Panc1 (cell line): ENCODE measurements at regions not wholly inside any gene's neighbourhood (a gene's known extent, or its start where the extent isn't known, plus 50 kb on each side); places are given as distances from the start of the nearest gene placed in this dataset.

Experiments used
- ATAC-seq: fragments of 200-7000 bp; cut with Tn5 transposase; 2 replicates; pipeline ENCODE4 v1.9.1; 2020; ENCODE audit warnings: mild to moderate bottlenecking, moderate library complexity
- BruUV-seq: library from RNA; stranded (reverse); fragments of 400-500 nt; replicated peaks from 2 replicates; lab custom pipeline; 2021; lab: Mats Ljungman, UMichigan
- CTCF ChIA-PET: fragments of 300-600 bp; sonication (Branson Sonifier 250); formaldehyde crosslinking; loops from one replicate; lab custom pipeline; 2022; ENCODE audit warnings: antibody characterized with exemption; lab: Charles Lee
- POLR2A ChIA-PET: fragments of 300-600 bp; sonication (Branson Sonifier 250); formaldehyde crosslinking; loops from one replicate; lab custom pipeline; 2022; ENCODE audit warnings: antibody characterized with exemption; lab: Charles Lee
- DNase-seq: peaks from one replicate; pipeline ENCODE4 v3.0.0-alpha.2; 2010; ENCODE audit warnings: low read depth, low spot score
- H3K27ac ChIP-seq: 2 replicates; pipeline ENCODE4 v1.5.1; 2011; ENCODE audit warnings: mild to moderate bottlenecking, low read length, inconsistent platforms
- H3K27me3 ChIP-seq: fragments of 200-500 bp; sonication (Bioruptor generic); 2 replicates; pipeline ENCODE4 v1.6.0; 2014; ENCODE audit warnings: low read length, inconsistent platforms; ENCODE audit not compliant: control insufficient read depth, insufficient read depth
- H3K36me3 ChIP-seq: fragments of 200-500 bp; sonication (Bioruptor generic); 2 replicates; pipeline ENCODE4 v1.5.1; 2014; ENCODE audit warnings: inconsistent platforms, mild to moderate bottlenecking, low read length, moderate library complexity; ENCODE audit not compliant: control insufficient read depth, insufficient read depth
- H3K4me1 ChIP-seq: 2 replicates; pipeline ENCODE4 v1.5.1; 2011; ENCODE audit warnings: inconsistent platforms, mild to moderate bottlenecking, low read length, moderate library complexity; ENCODE audit not compliant: control insufficient read depth, insufficient read depth
- H3K4me3 ChIP-seq, 2 experiments: 2 replicates each; pipeline ENCODE4 v1.5.1; 2011 to 2012; ENCODE audit warnings: low read depth in 2 of 2, low read length in 2 of 2, mild to moderate bottlenecking in 2 of 2, inconsistent platforms in 1 of 2, moderate library complexity in 1 of 2
- H3K9me3 ChIP-seq: fragments of 200-500 bp; sonication (Bioruptor generic); 2 replicates; pipeline ENCODE4 v1.5.1; 2014; ENCODE audit warnings: low read depth, mild to moderate bottlenecking, inconsistent platforms, low read length, moderate library complexity; ENCODE audit not compliant: control insufficient read depth, insufficient read depth
- POLR2AphosphoS5 ChIP-seq: IDR thresholded peaks from 2 replicates; pipeline ENCODE4 v1.6.1; 2012; ENCODE audit warnings: mild to moderate bottlenecking, low read depth, low read length, moderate library complexity
- SIN3A ChIP-seq: IDR thresholded peaks from 2 replicates; pipeline ENCODE4 v1.6.1; 2012; ENCODE audit warnings: low read depth, mild to moderate bottlenecking, low read length, moderate library complexity, borderline replicate concordance; ENCODE audit not compliant: insufficient read depth
- TCF7L2 ChIP-seq: IDR thresholded peaks from 2 replicates; pipeline ENCODE4 v1.6.1; 2011; ENCODE audit warnings: mild to moderate bottlenecking, low read depth, low read length, inconsistent platforms
- in situ Hi-C: cut with HindIII; loops from 2 replicates; pipeline ENCODE4 v1.10.0; 2016; ENCODE audit warnings: low sequenced_read_pairs, low pct_unique_long_range_greater_than_20kb
- intact Hi-C: fragments of 100-400 bp; cut with micrococcal nuclease; formaldehyde crosslinking; loops from one replicate; pipeline ENCODE4 v1.10.0; 2022; ENCODE audit not compliant: unreplicated experiment
- TF ChIP-seq, protein P1 (sequence below), 2 experiments: IDR thresholded peaks; 2 replicates each; pipeline ENCODE4 v1.6.1; 2011 to 2012; ENCODE audit warnings: low read depth in 2 of 2, control low read depth in 1 of 2, low read length in 1 of 2, mild to moderate bottlenecking in 1 of 2, moderate library complexity in 1 of 2; ENCODE audit not compliant: insufficient read depth in 1 of 2
- TF ChIP-seq, protein P2 (sequence below): fragments of 450-650 bp; IDR thresholded peaks from 2 replicates; pipeline ENCODE4 v1.5.1; 2017; ENCODE audit warnings: mild to moderate bottlenecking

DNA sequence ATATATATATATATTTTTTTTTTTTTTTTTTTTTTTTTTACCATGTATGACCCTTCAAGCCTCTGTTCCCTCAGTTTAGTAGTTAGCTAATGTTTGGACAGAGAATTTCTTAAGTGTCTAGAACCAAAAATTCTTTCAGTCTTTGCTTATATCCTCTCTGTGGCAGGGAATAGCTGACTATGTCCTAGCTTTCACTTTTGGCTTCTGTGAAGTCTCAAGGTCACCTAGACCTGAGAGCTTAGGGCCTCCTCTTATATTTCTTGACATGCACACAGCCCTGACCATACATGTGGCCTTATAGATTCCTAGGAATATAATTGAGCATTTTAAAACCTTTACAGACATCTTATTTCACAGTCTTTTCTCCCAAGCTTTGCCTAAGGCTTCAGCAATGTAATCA, 930.8 kb upstream of the CDH9 start:
- no TSS peak for BruUV-seq
- no peak overlapping the region for H3K4me3 ChIP-seq
- H3K9me3 ChIP-seq: peaks cover 7% of the 10 kb centered on the region; the same call in 1 of the 2 replicates
- H3K4me1 ChIP-seq: no peaks in the 10 kb centered on the region
- H3K27me3 ChIP-seq: no peaks in the 10 kb centered on the region
- DNase-seq (no peak), ATAC-seq (no peak)
- ChIA-PET CTCF (no interaction called here), POLR2A (no interaction called here)
- intact Hi-C loops: loop anchor here (10.0 kb wide), 1 partner anchor 1764 kb away; no protein-coding TSS in a partner anchor
- H3K36me3 ChIP-seq: no peaks in the 10 kb centered on the region
- TF ChIP-seq POLR2AphosphoS5: no peak
- TF ChIP-seq TCF7L2: no peak
- TF ChIP-seq, protein P1, sequence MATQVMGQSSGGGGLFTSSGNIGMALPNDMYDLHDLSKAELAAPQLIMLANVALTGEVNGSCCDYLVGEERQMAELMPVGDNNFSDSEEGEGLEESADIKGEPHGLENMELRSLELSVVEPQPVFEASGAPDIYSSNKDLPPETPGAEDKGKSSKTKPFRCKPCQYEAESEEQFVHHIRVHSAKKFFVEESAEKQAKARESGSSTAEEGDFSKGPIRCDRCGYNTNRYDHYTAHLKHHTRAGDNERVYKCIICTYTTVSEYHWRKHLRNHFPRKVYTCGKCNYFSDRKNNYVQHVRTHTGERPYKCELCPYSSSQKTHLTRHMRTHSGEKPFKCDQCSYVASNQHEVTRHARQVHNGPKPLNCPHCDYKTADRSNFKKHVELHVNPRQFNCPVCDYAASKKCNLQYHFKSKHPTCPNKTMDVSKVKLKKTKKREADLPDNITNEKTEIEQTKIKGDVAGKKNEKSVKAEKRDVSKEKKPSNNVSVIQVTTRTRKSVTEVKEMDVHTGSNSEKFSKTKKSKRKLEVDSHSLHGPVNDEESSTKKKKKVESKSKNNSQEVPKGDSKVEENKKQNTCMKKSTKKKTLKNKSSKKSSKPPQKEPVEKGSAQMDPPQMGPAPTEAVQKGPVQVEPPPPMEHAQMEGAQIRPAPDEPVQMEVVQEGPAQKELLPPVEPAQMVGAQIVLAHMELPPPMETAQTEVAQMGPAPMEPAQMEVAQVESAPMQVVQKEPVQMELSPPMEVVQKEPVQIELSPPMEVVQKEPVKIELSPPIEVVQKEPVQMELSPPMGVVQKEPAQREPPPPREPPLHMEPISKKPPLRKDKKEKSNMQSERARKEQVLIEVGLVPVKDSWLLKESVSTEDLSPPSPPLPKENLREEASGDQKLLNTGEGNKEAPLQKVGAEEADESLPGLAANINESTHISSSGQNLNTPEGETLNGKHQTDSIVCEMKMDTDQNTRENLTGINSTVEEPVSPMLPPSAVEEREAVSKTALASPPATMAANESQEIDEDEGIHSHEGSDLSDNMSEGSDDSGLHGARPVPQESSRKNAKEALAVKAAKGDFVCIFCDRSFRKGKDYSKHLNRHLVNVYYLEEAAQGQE (IDR thresholded peaks at IDR 0.05; ENCODE audit: insufficient read depth in 1 of 2, low read depth in 2 of 2, low read length in 1 of 2): no peak
- no peak for TF ChIP-seq SIN3A
- TF ChIP-seq, protein P2, sequence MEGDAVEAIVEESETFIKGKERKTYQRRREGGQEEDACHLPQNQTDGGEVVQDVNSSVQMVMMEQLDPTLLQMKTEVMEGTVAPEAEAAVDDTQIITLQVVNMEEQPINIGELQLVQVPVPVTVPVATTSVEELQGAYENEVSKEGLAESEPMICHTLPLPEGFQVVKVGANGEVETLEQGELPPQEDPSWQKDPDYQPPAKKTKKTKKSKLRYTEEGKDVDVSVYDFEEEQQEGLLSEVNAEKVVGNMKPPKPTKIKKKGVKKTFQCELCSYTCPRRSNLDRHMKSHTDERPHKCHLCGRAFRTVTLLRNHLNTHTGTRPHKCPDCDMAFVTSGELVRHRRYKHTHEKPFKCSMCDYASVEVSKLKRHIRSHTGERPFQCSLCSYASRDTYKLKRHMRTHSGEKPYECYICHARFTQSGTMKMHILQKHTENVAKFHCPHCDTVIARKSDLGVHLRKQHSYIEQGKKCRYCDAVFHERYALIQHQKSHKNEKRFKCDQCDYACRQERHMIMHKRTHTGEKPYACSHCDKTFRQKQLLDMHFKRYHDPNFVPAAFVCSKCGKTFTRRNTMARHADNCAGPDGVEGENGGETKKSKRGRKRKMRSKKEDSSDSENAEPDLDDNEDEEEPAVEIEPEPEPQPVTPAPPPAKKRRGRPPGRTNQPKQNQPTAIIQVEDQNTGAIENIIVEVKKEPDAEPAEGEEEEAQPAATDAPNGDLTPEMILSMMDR: no peak
- in situ Hi-C loops: no loop called here
- no peak overlapping the region for H3K27ac ChIP-seq

DNA sequence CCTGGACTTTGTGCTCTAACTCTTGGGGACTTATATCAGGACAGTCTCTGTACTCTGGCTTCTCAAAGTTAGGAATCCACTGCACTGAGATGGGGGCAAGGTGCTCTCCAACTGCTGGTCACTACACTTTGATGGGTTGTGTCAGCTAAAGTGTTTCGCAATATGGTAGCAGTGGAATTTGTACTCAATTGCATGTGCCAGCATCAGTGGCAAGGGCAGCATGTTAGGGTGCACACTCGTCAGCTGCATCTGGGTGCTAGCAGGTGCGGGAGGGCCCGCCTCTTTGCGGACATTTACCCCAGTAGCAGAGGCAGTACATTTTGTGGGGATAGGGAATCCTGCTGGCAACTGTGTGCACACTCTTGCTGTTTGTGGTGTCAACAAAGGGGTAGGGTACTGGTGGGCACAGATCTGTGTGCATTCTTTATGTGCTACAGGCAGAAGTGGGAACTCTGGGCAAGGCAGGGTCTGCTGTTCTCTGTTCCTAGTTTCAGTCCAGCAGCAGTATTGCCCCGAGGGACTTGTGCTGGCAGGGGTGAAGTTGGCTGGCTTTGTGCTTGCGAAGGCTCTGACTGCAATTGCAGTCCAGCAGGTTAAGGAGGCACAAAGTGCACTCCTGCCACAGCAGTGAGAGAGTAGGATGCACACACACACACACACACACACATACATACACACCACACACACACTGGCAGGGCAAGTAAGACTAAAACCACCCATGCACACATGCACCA, 924.8 kb upstream of the CDH9 start:
- no peak overlapping the region for H3K4me3 ChIP-seq
- in situ Hi-C loops: no loop called here
- H3K27ac ChIP-seq: no peak overlapping the region
- H3K27me3 ChIP-seq: no peaks in the 10 kb centered on the region
- DNase-seq (no peak), ATAC-seq (no peak)
- H3K4me1 ChIP-seq: no peaks in the 10 kb centered on the region
- CTCF ChIA-PET: no interaction called here
- TF ChIP-seq TCF7L2: no peak
- no peak for TF ChIP-seq SIN3A
- TF ChIP-seq POLR2AphosphoS5: no peak
- TF ChIP-seq, protein P1 (IDR thresholded peaks at IDR 0.05; ENCODE audit: insufficient read depth in 1 of 2, low read depth in 2 of 2, low read length in 1 of 2): no peak
- TF ChIP-seq, protein P2: no peak
- intact Hi-C loops: loop anchor here (10.0 kb wide), 1 partner anchor 1758 kb away; no protein-coding TSS in a partner anchor
- POLR2A ChIA-PET: no interaction called here
- H3K36me3 ChIP-seq: no peaks in the 10 kb centered on the region
- no TSS peak for BruUV-seq
- peaks cover 7% of the 10 kb centered on the region for H3K9me3 ChIP-seq
